Naive thymus-derived CD4-positive, alpha-beta T cell (primary cell): ENCODE measurements at regions not wholly inside any gene's neighbourhood (a gene's known extent, or its start where the extent isn't known, plus 50 kb on each side); places are given as distances from the start of the nearest gene placed in this dataset.

ENCODE experiments used
- ATAC-seq: fragments of 150-1000 bp; cut with Tn5 transposase; 2 replicates; pipeline ENCODE4 v1.10.0; 2021; ENCODE audit warnings: mild to moderate bottlenecking, moderate library complexity
- CTCF ChIA-PET: fragments of 350-600 bp; sonication (Branson Sonifier 250); formaldehyde crosslinking; loops from one replicate; lab custom pipeline; 2021; ENCODE audit warnings: antibody characterized with exemption; lab: Charles Lee
- POLR2A ChIA-PET: fragments of 350-600 bp; sonication (Branson Sonifier 250); formaldehyde crosslinking; loops from one replicate; lab custom pipeline; 2021; ENCODE audit warnings: antibody characterized with exemption, inconsistent platforms; lab: Charles Lee
- DNase-seq, 9 donors: peaks; one replicate each; pipeline versions ENCODE4 v3.0.0 to v3.0.0-alpha.2; 2020 to 2022; ENCODE audit warnings: mixed read lengths in 1 of 9
- H3K27ac ChIP-seq: one replicate; pipeline ENCODE4 v1.7.0; 2013; ENCODE audit warnings: mild to moderate bottlenecking, low read depth, low read length, moderate library complexity
- H3K27me3 ChIP-seq, 2 donors: one replicate each; pipeline ENCODE4 v1.7.0; 2013; ENCODE audit warnings: low read length in 2 of 2, mild to moderate bottlenecking in 2 of 2, moderate library complexity in 2 of 2; ENCODE audit not compliant: control insufficient read depth in 2 of 2, insufficient read depth in 2 of 2
- H3K36me3 ChIP-seq, 3 experiments: 1 replicate in 2 of 3; 2 replicates in 1 of 3; pipeline ENCODE4 v1.7.0; 2013; ENCODE audit warnings: low read length in 3 of 3, mild to moderate bottlenecking in 3 of 3, moderate library complexity in 1 of 3; ENCODE audit not compliant: insufficient read depth in 3 of 3, control insufficient read depth in 2 of 3
- H3K4me1 ChIP-seq, 2 donors: one replicate each; pipeline ENCODE4 v1.7.0; 2013; ENCODE audit warnings: low read length in 2 of 2, mild to moderate bottlenecking in 2 of 2, moderate library complexity in 1 of 2; ENCODE audit not compliant: control insufficient read depth in 2 of 2, insufficient read depth in 2 of 2
- H3K4me3 ChIP-seq: 2 replicates; pipeline ENCODE4 v1.7.0; 2013; ENCODE audit warnings: mild to moderate bottlenecking, low read length
- H3K9me3 ChIP-seq, 3 experiments: 1 replicate in 2 of 3; 2 replicates in 1 of 3; pipeline ENCODE4 v1.7.0; 2013; ENCODE audit warnings: low read length in 3 of 3; ENCODE audit not compliant: control insufficient read depth in 2 of 3
- H3K27ac Mint-ChIP-seq, 9 donors: one replicate each; pipeline ENCODE4 v1.8.0; 2020 to 2022; ENCODE audit warnings: mixed read lengths in 9 of 9, mild to moderate bottlenecking in 8 of 9, moderate library complexity in 5 of 9, inconsistent platforms in 2 of 9
- H3K27me3 Mint-ChIP-seq, 5 donors: one replicate each; pipeline ENCODE4 v1.8.0; 2021 to 2022; ENCODE audit warnings: mixed read lengths in 5 of 5, mild to moderate bottlenecking in 1 of 5
- H3K36me3 Mint-ChIP-seq, 5 donors: one replicate each; pipeline ENCODE4 v1.8.0; 2020 to 2022; ENCODE audit warnings: mixed read lengths in 5 of 5, mild to moderate bottlenecking in 3 of 5, inconsistent platforms in 1 of 5
- H3K4me1 Mint-ChIP-seq, 7 donors: one replicate each; pipeline ENCODE4 v1.8.0; 2020 to 2022; ENCODE audit warnings: mixed read lengths in 7 of 7, mild to moderate bottlenecking in 3 of 7, inconsistent platforms in 1 of 7
- H3K4me3 Mint-ChIP-seq, 10 donors: one replicate each; pipeline ENCODE4 v1.8.0; 2020 to 2022; ENCODE audit warnings: mild to moderate bottlenecking in 10 of 10, mixed read lengths in 10 of 10, moderate library complexity in 6 of 10, inconsistent platforms in 2 of 10
- H3K9me3 Mint-ChIP-seq, 11 donors: one replicate each; pipeline ENCODE4 v1.8.0; 2020 to 2022; ENCODE audit warnings: mixed read lengths in 11 of 11, mild to moderate bottlenecking in 4 of 11, inconsistent platforms in 1 of 11, moderate library complexity in 1 of 11
- intact Hi-C, 2 donors: fragments of 100-400 bp; cut with micrococcal nuclease; formaldehyde crosslinking; loops; one replicate each; pipeline ENCODE4 v1.15.1; 2023

DNA sequence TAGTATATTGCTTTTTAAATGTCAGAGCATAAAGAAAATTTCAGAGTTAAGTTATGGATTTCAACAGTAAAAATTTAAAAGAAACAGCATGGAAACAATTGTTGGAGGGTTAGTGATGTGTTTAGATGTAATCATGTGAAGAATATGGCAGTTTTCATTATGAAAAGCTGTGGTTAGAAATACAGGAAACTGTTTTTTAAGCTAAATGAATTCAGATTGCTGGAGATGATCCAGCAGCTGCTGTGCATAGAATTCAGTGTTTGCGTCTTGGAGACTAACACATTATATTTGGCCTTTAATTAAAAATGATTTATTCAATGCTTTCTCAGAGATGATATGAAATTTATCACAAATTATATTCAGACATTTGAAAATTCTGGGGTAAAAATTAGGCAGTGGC, 273.6 kb upstream of the LRRC7 start:
- H3K27ac Mint-ChIP-seq: no peak overlapping the region
- ChIA-PET CTCF (no interaction called here), POLR2A (no interaction called here)
- DNase-seq: no peak
- intact Hi-C loops: no loop called here
- H3K36me3 Mint-ChIP-seq: no peaks in the 10 kb centered on the region
- no peaks in the 10 kb centered on the region for H3K27me3 Mint-ChIP-seq
- Histone ChIP-seq H3K36me3 (no peaks in the 10 kb centered on the region), H3K27me3 (no peaks in the 10 kb centered on the region), H3K27ac (no peak overlapping the region), H3K4me3 (no peak overlapping the region), H3K4me1 (no peaks in the 10 kb centered on the region), H3K9me3 (no peaks in the 10 kb centered on the region)
- H3K9me3 Mint-ChIP-seq: peaks cover 0 to 3% (median 0%) of the 10 kb centered on the region in 11 donors
- no peak for ATAC-seq
- no peaks in the 10 kb centered on the region for H3K4me1 Mint-ChIP-seq
- no peak overlapping the region for H3K4me3 Mint-ChIP-seq

DNA sequence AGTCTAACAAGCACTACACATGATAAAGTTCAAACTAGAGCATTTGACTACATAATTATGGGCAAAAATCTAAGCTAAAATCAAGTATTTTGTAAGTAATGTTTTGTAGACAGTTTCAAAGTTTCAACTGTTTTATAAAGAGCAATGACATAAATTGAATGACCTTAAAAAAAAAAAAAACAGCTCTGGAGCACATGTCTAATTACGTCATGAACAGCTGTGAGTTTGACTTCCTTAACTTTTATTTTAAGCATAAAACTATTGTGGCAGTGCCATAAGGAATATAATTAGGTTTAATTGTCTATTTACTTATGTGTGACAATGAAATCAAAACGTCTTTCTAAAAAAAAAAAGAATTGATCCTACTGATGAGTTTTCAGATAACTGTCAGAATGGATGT, 272.5 kb upstream of the LRRC7 start:
- H3K27ac ChIP-seq: no peak overlapping the region
- H3K27ac Mint-ChIP-seq: no peak overlapping the region
- no peaks in the 10 kb centered on the region for H3K27me3 Mint-ChIP-seq
- H3K4me3 Mint-ChIP-seq: no peak overlapping the region
- ChIA-PET POLR2A (no interaction called here), CTCF (no interaction called here)
- H3K36me3 ChIP-seq: no peaks in the 10 kb centered on the region
- H3K4me1 ChIP-seq: no peaks in the 10 kb centered on the region
- no peaks in the 10 kb centered on the region for H3K27me3 ChIP-seq
- no peak overlapping the region for H3K4me3 ChIP-seq
- no peaks in the 10 kb centered on the region for H3K4me1 Mint-ChIP-seq
- no peak for DNase-seq
- H3K36me3 Mint-ChIP-seq: no peaks in the 10 kb centered on the region
- intact Hi-C loops: no loop called here
- peaks cover 0 to 4% (median 0%) of the 10 kb centered on the region in 11 donors for H3K9me3 Mint-ChIP-seq
- no peak for ATAC-seq
- no peaks in the 10 kb centered on the region for H3K9me3 ChIP-seq

DNA sequence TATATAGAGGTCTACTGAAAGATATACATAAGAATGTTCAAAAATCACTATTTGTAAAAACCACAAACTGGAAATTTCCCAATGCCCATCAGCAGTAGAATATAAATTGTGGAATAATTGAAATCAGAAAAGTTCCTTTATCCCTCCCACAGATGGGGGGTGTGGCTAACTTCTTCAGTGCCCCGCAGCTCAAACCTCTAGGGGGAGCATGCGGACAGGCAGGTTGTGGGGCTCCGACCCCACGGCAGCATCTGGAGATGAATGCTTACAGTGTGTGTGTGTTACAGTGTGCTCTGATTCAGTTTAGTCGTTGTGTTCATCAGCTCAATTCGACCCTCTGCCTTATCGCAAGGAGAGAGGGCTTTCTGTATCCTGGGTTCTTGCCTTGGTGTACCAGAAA, 262.1 kb upstream of the LRRC7 start:
- ChIA-PET CTCF (no interaction called here), POLR2A (no interaction called here)
- Histone ChIP-seq H3K4me3 (no peak overlapping the region), H3K27me3 (no peaks in the 10 kb centered on the region), H3K27ac (no peak overlapping the region), H3K9me3 (no peaks in the 10 kb centered on the region), H3K4me1 (no peaks in the 10 kb centered on the region), H3K36me3 (no peaks in the 10 kb centered on the region)
- Mint-ChIP-seq H3K4me1 (no peaks in the 10 kb centered on the region), H3K27me3 (no peaks in the 10 kb centered on the region), H3K27ac (no peak overlapping the region), H3K36me3 (no peaks in the 10 kb centered on the region), H3K9me3 (peaks cover 0 to 11% (median 2%) of the 10 kb centered on the region in 11 donors), H3K4me3 (no peak overlapping the region)
- intact Hi-C loops: no loop called here
- ATAC-seq: no peak
- no peak for DNase-seq

- peaks cover 0 to 24% (median 5%) of the 10 kb centered on the region in 11 donors for H3K9me3 Mint-ChIP-seq
- DNase-seq (no peak), ATAC-seq (no peak)
- no peaks in the 10 kb centered on the region for H3K36me3 ChIP-seq
- H3K4me1 Mint-ChIP-seq: peaks cover 0 to 1% (median 0%) of the 10 kb centered on the region in 7 donors
- H3K27ac ChIP-seq: no peak overlapping the region
- intact Hi-C loops: no loop called here
- no peaks in the 10 kb centered on the region for H3K27me3 ChIP-seq
- H3K4me3 ChIP-seq: no peak overlapping the region
- no peaks in the 10 kb centered on the region for H3K4me1 ChIP-seq
- H3K9me3 ChIP-seq: peaks cover 0 to 4% (median 0%) of the 10 kb centered on the region in 3 experiments
- CTCF ChIA-PET: no interaction called here
- H3K36me3 Mint-ChIP-seq: peaks cover 0 to 4% (median 0%) of the 10 kb centered on the region in 5 donors
- H3K27me3 Mint-ChIP-seq: no peaks in the 10 kb centered on the region
- H3K27ac Mint-ChIP-seq: no peak overlapping the region
- POLR2A ChIA-PET: no interaction called here
- H3K4me3 Mint-ChIP-seq: no peak overlapping the region
Measured at GRCh38 chr1:69312055-69312732, 255.5 kb upstream of the LRRC7 start.

GRCh38 chr1:69313118-69313517, 254.6 kb upstream of the LRRC7 start:
- no peak for DNase-seq
- no peak for ATAC-seq
- Mint-ChIP-seq H3K36me3 (peaks cover 0 to 4% (median 0%) of the 10 kb centered on the region in 5 donors), H3K4me1 (peaks cover 0 to 1% (median 0%) of the 10 kb centered on the region in 7 donors), H3K9me3 (peaks cover 0 to 24% (median 5%) of the 10 kb centered on the region in 11 donors), H3K4me3 (no peak overlapping the region), H3K27me3 (no peaks in the 10 kb centered on the region), H3K27ac (no peak overlapping the region)
- no peaks in the 10 kb centered on the region for H3K36me3 ChIP-seq
- intact Hi-C loops: no loop called here
- no peaks in the 10 kb centered on the region for H3K4me1 ChIP-seq
- CTCF ChIA-PET: no interaction called here
- POLR2A ChIA-PET: no interaction called here
- no peak overlapping the region for H3K4me3 ChIP-seq
- H3K27me3 ChIP-seq: no peaks in the 10 kb centered on the region
- H3K27ac ChIP-seq: no peak overlapping the region
- H3K9me3 ChIP-seq: peaks cover 0 to 4% (median 0%) of the 10 kb centered on the region in 3 experiments

DNA sequence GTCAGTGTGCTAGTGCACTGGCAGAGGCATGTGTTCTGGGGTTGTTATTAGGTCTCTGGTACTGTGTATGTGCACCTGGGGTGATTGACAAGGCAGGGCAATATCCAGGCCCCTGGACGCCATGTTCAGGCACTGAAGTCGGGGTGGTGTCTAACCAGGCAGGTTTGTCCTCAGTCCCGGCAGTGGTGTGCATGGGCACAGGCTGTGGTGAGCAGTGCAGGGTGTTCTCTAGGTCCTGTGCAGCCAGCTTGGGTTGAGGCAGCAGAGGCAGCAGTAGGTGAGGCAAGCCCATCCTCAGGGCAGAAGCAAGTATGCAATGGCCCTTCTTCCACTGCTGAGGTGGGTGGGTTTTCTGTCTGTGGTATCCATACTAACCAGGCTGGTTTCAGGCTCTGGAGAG, 252.3 kb upstream of the LRRC7 start:
- H3K27me3 Mint-ChIP-seq: no peaks in the 10 kb centered on the region
- H3K27me3 ChIP-seq: no peaks in the 10 kb centered on the region
- CTCF ChIA-PET: no interaction called here
- no peak overlapping the region for H3K4me3 ChIP-seq
- peaks cover 0 to 24% (median 6%) of the 10 kb centered on the region in 11 donors for H3K9me3 Mint-ChIP-seq
- peak; percentile 29 for ATAC-seq
- H3K9me3 ChIP-seq: peaks cover 0 to 4% (median 0%) of the 10 kb centered on the region in 3 experiments
- peaks cover 0 to 5% (median 0%) of the 10 kb centered on the region in 7 donors for H3K4me1 Mint-ChIP-seq
- no peak for DNase-seq
- H3K4me3 Mint-ChIP-seq: no peak overlapping the region
- H3K27ac ChIP-seq: no peak overlapping the region
- intact Hi-C loops: no loop called here
- H3K4me1 ChIP-seq: no peaks in the 10 kb centered on the region
- no peak overlapping the region for H3K27ac Mint-ChIP-seq
- peaks cover 0 to 4% (median 0%) of the 10 kb centered on the region in 5 donors for H3K36me3 Mint-ChIP-seq
- POLR2A ChIA-PET: no interaction called here
- H3K36me3 ChIP-seq: no peaks in the 10 kb centered on the region

DNA sequence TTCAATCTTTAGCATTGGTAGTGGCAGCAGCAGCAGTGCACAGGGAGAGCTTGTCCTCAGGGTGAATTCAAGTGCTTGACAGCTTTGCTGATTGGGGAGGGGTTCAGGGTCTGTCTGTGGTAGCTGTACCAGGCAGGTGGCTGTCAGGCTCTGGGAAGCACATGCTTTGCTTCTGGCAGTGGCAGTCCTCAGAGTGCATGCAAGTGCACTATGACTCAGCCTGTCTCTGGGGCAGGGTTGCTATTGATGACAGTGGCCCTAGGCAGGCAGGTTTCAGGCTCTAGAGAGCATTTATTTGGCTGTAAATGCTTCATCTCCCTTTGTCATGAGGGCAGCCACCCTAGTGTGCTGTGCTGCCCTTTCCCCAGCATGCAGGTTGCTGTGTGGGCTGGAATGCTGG, 251.9 kb upstream of the LRRC7 start:
- CTCF ChIA-PET: no interaction called here
- peaks cover 0 to 24% (median 9%) of the 10 kb centered on the region in 11 donors for H3K9me3 Mint-ChIP-seq
- DNase-seq (no peak), ATAC-seq (no peak)
- Histone ChIP-seq H3K9me3 (peaks cover 0 to 4% (median 0%) of the 10 kb centered on the region in 3 experiments), H3K4me1 (no peaks in the 10 kb centered on the region), H3K36me3 (no peaks in the 10 kb centered on the region), H3K27me3 (no peaks in the 10 kb centered on the region), H3K27ac (no peak overlapping the region), H3K4me3 (no peak overlapping the region)
- peaks cover 0 to 7% (median 0%) of the 10 kb centered on the region in 7 donors for H3K4me1 Mint-ChIP-seq
- POLR2A ChIA-PET: no interaction called here
- H3K27me3 Mint-ChIP-seq: no peaks in the 10 kb centered on the region
- intact Hi-C loops: no loop called here
- no peak overlapping the region for H3K4me3 Mint-ChIP-seq
- peaks cover 0 to 4% (median 0%) of the 10 kb centered on the region in 5 donors for H3K36me3 Mint-ChIP-seq
- H3K27ac Mint-ChIP-seq: no peak overlapping the region
